GM23338 (cell line): ENCODE measurements at regions not wholly inside any gene's neighbourhood (a gene's known extent, or its start where the extent isn't known, plus 50 kb on each side); places are given as distances from the start of the nearest gene placed in this dataset.

Experiments used
- EZH2 ChIP-seq: fragments of 200-600 bp; sonication (generic); IDR thresholded peaks from one replicate; pipeline ENCODE4 v1.8.0; 2017; ENCODE audit warnings: antibody characterized with exemption, mild to moderate bottlenecking, low read depth; ENCODE audit not compliant: unreplicated experiment
- POLR2AphosphoS5 ChIP-seq: IDR thresholded peaks from 2 replicates; pipeline ENCODE4 v1.6.1; 2016; ENCODE audit warnings: antibody characterized with exemption, low read depth
- REST ChIP-seq: IDR thresholded peaks from one replicate; pipeline ENCODE4 v1.6.1; 2018; ENCODE audit warnings: antibody characterized with exemption; ENCODE audit not compliant: unreplicated experiment
- TF ChIP-seq, protein P1 (sequence below), 2 experiments: fragments of 200-600 bp in 1 of 2; sonication (generic) in 1 of 2; conservative IDR thresholded peaks; 2 replicates each; pipeline versions ENCODE4 v1.5.1 to v1.6.1; 2016 to 2017; ENCODE audit warnings: antibody characterized with exemption in 2 of 2, low read depth in 2 of 2, mild to moderate bottlenecking in 2 of 2, moderate library complexity in 1 of 2

DNA sequence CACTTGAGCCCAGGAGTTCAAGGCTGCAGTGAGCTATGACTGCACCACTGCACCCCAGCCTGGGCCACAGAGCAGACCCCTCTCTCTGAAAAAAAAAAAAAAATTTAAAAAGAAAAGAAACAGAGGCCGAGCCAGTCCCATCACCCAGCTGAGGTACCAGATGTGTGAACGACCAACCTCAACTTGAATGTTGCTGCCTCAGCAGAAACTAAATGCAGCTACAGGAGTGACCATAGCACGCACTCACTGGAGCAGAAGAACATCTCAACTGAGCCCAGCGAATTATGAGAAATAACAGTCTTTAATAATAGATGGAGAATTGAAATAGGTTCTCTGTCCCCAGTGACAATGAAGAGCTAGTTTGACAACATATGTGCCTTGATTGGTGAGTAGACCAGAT, 53.1 kb upstream of the ST8SIA6 start:
- TF ChIP-seq, protein P1, sequence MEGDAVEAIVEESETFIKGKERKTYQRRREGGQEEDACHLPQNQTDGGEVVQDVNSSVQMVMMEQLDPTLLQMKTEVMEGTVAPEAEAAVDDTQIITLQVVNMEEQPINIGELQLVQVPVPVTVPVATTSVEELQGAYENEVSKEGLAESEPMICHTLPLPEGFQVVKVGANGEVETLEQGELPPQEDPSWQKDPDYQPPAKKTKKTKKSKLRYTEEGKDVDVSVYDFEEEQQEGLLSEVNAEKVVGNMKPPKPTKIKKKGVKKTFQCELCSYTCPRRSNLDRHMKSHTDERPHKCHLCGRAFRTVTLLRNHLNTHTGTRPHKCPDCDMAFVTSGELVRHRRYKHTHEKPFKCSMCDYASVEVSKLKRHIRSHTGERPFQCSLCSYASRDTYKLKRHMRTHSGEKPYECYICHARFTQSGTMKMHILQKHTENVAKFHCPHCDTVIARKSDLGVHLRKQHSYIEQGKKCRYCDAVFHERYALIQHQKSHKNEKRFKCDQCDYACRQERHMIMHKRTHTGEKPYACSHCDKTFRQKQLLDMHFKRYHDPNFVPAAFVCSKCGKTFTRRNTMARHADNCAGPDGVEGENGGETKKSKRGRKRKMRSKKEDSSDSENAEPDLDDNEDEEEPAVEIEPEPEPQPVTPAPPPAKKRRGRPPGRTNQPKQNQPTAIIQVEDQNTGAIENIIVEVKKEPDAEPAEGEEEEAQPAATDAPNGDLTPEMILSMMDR (conservative IDR thresholded peaks at IDR 0.05; ENCODE audit: low read depth in 2 of 2), result no peak
- no peak for TF ChIP-seq POLR2AphosphoS5
- TF ChIP-seq REST, result no peak
- TF ChIP-seq EZH2, result no peak
